ENCODE measurements at regions not wholly inside any gene's neighbourhood (a gene's known extent, or its start where the extent isn't known, plus 50 kb on each side); places are given as distances from the start of the nearest gene placed in this dataset.

DNA sequence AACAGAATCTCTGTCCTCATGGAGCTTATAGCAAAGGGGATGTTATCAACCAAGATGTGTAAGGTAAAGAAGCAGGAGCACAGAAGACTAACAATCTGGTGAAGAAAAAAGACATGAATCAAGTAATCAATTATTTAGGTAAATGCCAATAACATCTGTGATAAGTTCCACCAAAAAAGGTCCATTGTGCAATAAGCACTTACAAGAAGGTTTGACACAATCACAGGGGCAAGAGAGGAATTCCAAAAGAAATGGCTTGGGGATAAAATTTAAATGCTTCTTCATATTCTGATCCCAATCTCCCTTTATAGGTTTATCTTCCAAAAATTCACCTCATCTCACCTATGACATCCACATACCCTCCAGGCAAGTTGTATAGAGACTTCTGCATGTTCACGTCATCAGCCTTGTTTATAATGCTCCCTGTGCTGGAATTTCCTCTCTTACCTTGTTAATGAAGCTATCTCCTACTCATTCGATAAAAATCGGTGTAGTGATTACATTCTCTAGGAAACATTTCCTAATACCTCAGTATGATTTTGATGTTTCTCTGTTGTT, 53.6 kb upstream of the DPT start:
- DNase-seq (ENCODE audit: low spot score in 2 of 2) (no peak), FAIRE-seq (no peak)

DNA sequence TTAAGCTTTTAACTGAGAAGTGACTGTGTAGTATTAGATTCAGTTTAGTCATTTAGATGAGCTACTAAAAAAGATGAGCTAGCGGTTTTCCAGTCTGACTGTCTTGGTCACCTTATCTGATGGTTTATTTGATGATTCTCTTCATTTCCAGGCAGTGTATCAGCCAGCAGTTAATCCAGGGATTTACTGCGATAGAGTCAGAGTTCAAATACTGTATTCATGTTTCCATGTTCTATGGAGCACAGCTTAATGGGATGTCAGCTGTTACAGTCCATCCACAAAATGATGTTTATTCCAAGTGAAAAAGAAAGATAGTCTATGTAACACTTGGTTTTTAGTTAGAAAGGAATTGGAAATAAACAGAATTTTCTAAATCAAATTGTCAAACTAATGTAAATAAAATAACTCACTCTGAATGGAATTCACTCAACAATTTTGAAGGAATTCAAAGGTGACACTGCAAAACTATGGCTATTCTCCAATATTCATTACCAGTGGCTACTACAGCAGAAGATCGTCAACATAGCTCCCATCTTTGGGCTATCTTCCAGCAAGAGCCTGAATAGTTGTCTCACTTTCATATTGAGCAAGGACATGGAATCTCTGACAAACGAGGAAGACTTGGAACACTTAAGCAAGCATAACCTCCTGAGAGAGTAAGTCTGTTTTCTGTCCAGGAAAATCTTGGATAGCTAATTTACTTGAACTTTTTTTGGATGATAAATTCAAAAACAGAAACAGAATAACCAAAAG, 54.6 kb upstream of the DPT start:
- no peak for DNase-seq (ENCODE audit: low spot score in 2 of 2)
- no peak for FAIRE-seq

DNA sequence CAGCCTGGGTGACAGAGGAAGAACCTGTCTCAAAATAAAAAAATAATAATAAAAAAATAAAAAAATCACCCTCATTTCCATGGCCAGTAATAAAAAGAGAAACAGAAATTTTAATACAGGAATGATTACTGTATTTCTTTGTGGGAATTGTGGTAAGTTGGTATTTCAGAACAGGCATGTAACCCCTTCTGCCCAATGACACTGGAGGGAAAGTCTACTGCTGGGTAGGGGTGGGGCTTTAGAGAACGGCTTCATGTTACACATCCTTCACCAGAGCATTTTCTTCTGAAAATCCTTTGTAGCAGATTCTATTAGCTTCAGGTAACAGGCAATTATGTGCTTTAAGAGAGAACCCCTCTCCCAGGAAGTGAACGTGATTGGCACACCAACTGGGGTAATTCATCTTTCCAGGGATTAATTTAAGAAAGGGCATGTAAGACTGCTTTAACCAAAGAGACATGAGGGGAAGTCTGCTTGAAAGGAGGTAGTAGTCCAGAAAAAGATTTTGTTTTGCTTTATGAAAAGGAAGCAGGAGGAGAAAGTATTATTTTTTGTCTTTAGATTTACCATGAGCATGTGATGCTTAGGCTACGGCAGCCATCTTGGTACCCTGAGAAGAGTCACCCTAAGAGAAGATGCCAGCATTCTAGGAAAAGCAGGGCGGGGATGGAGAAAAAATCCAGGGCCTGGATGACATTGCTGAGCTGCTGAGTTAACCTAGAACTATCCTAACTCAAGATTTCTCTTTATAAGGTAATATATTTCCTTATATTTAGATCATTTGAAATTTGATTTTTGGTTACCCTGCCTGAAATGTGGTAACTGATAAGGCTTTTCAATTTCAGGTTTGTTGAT, 57.7 kb upstream of the DPT start:
- no peak for FAIRE-seq

DNA sequence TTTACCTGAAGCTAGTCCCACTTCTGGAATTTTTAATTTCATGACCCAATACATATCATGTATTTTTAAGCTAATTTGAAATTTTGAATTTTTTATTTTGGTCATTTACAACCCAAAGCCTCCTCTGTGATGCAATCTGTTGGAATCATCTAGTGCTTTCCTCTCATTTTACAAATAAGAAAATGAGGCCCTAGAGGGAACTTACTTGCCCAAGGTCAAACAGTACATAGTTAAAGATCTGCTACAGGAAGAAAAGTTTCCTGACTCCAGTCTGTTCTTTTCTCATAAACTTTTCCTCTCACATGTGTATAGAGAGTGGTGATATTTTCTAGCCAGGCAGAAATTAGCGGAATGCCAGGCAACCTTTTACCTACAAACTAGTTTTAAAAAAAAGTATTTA, 59.3 kb upstream of the DPT start:
- DNase-seq (ENCODE audit: low spot score in 2 of 2), result no peak
- no peak for FAIRE-seq

More for the DNA sequence above, 57.7 kb upstream of the DPT start:
- DNase-seq (ENCODE audit: low spot score in 2 of 2), result no peak

DNA sequence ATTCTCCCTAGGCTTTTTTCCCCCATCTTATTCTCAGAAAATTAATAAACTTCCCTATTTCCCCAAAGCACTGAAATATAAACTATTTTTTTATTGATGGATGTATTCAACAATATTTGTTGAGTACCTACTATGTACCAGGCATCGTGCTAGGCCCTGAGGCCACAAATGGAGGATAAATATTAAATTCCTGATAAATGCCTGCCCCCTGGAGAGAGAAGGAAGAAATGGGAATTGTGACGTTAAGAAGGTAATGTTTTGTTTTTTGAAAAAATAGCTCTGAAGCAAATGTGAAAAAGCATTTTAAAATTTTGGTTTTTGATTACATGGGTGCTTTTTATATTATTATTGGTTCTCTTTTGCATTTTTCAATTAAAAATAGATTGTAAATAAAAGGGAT, 60.5 kb upstream of the DPT start:
- FAIRE-seq (no peak), DNase-seq (ENCODE audit: low spot score in 2 of 2) (no peak)

DNA sequence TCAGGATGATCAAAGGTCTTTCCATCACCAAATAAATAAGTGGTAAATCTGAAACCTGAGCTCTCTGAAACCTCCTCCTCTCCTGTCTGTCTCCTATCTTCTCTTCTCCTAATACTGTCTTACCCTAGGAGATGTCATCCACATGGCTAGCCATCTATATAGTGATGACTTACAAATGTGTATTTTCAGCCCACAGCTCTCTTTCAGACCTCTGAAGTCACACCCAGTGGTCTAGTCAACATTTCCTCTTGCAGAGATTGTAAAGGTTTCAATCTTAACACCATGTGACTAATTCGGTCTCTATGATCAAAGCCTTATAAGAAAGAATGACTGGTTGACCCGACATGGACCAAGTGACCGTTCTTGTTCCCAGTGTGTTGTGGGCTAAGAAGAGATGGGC, 63.1 kb upstream of the DPT start:
- FAIRE-seq (no peak), DNase-seq (ENCODE audit: low spot score in 2 of 2) (no peak)

DNA sequence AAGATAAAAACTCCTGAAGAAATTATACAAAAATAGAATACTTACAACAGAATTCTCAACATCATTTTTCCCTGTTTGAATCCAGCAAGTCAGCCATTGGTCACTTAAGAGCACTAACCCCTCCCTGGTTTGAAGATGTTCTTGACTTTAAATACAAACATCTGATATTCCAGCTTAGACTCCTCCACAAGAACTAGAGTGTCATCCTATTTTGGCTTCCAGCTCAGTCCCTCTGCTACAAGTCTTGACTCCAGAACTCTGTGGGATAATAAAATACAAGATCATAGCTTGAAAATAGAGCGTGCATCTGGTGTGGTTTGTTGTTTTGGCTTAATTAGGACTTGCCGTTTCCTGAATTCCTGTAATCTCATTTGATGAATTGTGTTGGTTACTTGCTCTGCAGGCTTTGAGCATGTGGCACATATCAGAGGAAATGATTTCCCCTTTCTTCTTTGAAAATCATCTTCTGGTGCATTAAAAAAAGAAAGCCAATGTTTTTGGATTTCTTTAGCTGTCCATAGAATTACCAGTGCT, 63.7 kb upstream of the DPT start:
- no peak for FAIRE-seq
- no peak for DNase-seq (ENCODE audit: low spot score in 2 of 2)

DNA sequence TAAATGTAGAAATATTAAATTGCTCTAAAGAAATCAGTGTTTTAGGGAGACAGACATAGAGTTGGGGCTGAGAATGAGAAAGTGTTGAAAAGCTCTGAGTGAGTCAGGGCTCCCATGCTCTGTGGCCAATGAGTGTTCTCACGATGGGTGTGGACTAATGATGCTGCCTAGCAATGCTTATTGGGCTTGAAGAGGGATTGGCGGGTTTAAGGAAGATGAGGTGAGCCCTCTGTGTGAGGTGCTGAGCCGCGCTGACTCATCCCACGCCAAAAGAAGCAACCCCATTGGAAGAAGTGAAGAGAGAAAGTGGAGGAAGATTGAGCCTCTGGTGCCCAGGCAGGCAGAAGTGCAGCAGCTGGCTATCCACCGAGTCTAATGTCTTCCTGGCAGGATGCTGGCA, 65.1 kb upstream of the DPT start:
- DNase-seq (ENCODE audit: low spot score in 2 of 2) (no peak), FAIRE-seq (no peak)

DNA sequence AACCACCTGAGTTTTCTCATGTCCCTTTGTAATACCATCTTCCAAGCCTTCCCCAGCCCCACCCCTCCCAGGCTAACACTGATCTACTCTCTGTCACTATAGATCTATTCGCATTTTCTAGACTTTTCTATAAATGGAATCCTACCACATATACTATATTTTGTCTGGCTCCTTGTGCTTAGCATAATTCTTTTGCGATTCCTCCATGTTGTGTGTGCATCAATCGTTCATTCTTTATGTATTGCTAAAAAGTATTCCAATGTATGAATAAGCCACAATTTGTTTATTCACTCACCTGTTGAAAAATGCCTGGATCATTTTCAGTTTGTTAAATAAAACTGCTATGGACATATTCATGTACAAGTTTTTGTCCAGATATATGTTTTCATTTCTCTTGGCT, 66.7 kb upstream of the DPT start:
- DNase-seq (ENCODE audit: low spot score in 2 of 2), result no peak

DNA sequence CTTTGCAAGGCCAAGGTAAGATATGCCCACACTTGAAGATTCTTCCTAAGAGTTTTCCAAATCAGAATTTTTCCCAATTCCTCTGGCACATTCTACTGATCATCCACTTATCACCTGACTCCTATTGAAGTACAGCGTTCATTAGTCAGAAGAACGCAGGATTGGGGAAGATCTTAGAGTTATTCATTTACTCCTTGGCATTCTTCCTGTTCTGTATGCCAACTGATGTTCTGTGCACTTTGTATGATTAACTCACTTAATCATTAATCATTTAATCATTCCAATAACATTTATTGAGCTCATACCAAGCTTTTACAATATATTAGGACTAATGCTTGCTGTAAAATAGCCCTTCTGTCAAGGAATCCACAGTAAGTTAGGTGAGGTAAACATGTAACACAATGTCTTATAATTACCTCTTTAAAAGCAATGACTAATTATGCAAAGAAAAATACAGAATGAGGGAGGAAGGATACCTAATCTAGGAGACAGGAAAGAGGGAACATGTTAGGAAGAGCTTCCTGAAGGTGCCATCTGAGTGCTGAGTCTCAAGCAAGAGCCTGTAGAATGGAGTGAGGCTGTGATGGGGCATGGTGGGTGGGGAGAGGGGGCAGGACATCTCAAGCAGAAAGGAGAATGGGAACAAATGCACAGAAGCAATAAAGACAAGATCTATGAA, 71.1 kb upstream of the DPT start:
- FAIRE-seq (no peak), DNase-seq (ENCODE audit: low spot score in 2 of 2) (no peak)

More for the DNA sequence above, 66.7 kb upstream of the DPT start:
- no peak for FAIRE-seq

DNA sequence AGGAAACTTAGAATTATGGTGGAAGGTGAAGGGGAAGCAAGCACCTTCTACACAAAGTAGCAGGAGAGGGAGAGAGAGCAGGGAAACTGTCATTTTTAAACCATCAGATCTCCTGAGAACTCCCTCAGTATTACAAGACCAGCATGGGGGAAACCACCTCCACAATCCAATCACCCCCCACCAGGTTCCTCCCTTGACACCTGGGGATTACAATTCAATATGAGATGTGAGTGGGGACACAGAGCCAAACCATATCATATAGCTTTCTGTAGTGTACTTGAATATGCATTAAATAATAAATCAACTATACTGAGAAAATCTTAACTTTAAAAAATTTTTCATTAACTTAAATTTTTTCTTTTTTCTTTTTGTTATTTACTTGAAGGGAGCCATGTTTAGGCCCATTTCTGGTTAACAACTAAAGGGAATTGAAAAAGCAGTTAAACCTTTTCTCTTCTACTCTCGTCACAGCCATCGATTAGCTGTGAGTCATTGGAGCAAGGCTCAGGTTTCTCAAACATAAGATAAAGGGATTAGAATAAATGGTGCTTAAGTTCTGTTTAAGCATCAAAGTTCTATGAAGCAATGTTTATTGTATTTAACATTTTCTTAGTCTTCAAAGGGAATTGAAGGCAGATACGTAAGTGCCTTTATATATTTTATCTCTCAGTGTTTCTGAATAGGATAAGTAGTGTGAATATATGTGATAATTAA, 72.2 kb upstream of the DPT start:
- FAIRE-seq (no peak), DNase-seq (ENCODE audit: low spot score in 2 of 2) (no peak)

DNA sequence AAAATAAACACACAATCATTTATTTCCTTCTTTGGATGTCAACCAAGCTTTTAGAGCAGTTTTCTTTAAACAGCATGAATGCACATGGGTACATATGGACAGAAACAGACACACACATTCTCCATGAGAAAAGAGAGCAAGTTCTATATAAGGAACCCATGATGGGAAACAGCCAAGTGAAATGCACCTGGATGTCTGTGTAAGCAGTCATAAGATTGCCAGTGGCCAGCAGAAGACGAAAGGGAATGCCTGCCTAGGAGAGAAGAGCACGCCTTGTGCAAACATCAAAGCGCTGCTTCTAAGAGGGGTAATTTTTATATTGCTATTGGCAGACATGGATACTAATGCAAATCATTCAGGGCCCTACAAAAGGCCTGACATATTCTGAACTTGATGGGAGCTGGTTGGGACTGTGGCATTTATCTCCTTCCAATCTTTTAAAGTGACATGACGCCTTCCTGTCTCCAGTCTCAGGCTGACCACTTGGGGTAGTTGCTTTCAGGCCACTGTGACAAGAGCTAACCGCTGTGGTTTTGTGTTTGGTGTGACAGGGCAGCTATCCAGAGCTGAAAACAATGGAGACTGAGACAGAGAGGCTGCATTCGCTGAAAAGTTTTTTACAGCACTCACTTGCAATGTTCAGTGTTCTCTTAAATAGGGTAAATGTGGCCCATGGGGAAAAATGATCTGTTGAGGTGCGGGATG, 75.0 kb upstream of the DPT start:
- DNase-seq (ENCODE audit: low spot score in 2 of 2) (peak in 1 of 2 donors; percentile 2), FAIRE-seq (no peak)

DNA sequence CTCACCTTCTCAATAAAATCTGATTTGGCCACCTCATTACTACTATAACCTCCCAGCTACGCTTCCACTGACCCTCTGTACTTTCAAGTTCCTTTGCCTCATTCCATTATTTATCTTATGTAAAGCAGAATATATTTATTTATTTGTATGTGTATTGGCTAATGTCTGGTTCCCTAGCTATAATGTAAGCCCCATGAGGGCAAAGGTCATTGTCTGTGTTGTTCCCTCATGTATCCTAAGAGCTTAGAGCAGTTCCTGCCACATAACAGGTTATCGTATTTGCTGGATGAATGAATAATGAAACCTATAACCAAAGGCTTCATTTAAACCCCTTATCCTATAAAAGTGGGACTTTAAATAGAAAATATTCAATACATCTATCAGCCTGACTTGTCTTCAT, 77.9 kb upstream of the DPT start:
- DNase-seq (ENCODE audit: low spot score in 2 of 2) (no peak), FAIRE-seq (no peak)

DNA sequence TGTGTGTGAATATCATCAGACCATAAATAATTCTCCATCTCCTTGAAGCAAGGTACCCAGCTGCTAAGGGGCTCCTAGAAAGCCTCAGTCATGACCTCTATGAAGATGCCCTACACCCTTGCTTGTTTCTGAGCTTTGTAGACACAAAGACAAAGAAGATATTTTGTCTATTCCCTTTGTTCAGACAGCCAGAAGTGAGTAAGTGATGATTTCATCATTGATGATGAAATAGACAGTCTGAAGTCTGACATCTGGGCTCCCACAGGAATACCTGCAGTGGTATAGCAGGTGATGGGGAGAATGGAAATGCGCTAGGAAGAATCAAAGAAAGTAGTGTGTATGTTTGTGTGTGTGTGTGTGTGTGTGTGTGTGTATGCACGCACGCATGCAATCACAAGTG, 82.2 kb upstream of the DPT start:
- DNase-seq (ENCODE audit: low spot score in 2 of 2) (no peak), FAIRE-seq (no peak)

DNA sequence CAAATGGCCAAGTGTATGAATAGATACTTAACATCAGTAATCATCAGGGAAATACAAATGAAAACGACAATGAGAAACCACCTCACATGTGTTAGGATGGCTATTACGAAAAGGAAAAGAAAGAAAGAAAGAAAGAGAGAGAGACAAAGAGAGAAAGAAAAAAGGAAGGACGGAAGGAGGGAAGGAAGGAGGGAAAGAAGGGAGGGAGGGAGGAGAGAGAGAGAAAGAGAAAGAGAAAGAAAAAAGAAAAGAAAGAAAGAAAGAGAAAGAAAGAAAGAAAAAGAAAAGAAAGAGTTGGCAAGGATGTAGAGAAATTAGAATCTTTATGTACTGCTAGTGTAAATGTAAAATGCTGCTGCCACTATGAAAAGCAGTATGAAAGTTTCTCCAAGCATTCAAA, 90.7 kb upstream of the DPT start:
- DNase-seq (ENCODE audit: low spot score in 2 of 2), result no peak
- no peak for FAIRE-seq

DNA sequence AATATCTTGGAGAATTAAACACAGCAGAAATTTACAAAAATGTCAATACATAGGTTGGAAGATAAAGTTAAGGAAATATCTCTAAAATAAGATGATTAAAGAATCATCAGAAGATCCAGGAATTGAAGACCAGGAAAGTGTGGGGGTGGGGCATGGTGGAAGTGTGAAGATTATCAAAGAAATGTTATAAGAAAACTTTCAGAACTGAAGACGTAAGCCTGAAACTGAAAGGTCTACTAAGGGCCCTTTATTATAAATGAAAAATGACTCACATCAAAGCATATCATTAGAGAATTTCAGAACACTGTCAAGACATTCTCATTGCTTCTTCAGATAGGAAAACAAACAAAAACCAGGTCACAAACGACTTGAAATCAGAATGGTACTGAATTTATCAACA, 92.4 kb upstream of the DPT start:
- no peak for FAIRE-seq
- DNase-seq (ENCODE audit: low spot score in 2 of 2), result no peak

DNA sequence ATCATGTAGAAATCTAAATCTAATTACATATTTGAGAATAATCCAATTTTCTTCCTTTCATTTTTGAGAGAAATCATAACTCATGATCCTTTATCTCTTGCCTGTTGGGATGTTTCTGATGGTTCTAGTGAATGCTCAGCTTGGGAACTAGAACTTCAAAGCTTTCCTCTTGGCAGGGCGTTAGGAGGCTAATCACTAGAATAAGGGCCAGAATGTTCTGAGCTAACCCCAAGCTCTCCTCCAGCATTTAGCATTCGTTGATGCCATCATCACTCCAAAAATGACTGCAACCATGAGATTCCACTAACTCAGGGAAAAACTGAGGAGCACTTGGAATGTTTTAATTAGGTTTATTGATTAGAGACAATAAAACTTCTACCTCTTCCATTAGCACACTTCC, 93.9 kb upstream of the DPT start:
- DNase-seq (ENCODE audit: low spot score in 2 of 2), result no peak
- FAIRE-seq, result no peak

DNA sequence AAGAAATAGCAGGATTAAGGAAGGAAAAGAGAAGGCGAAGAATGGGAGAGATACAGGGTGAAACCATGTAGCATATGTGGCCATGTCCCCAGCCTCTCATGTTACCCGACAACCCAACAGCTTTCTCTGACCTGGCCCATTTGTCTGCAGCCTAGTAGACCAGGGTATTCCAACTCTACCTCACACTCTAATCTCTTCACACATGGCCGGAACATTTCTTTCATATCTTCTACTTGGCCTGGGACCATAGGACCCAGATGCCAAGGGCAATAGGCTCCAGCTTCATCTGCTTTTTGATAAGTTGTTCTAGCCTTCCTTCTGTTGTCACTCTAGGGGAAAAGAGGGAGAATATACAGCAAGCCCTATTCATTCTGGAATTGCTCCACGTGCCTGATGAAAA, 95.0 kb upstream of the DPT start:
- no peak for DNase-seq (ENCODE audit: low spot score in 2 of 2)
- no peak for FAIRE-seq

DNA sequence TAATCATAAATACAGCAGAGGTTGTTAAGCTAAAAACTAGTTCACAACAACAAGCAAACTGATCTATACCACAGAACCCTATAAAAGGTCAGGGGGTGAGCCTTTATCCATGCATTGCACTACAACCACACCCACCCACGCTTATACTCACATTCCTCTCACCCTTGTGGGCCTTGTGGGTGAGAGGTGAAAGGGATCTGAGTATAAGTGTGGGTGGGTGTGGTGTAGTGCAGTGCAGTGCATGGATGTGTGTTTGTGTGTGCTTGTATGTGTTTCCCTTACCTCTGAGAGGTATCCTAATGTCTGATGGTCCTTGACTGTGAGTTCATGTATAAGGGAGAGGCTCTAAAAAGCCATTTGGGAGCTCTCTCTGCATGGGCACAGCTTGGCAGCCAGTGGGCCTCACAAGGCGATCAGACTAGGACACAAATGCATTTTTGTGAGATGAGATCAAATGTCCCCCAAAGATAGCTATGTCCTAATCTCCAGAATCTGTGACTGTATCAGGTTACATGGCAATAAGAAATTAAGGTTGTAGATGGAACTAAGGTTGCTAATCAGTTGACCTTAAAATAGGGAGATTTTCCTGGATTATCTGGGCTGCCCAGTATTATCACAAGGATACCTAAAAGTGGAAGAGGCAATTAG, 95.5 kb upstream of the DPT start:
- FAIRE-seq (no peak), DNase-seq (ENCODE audit: low spot score in 2 of 2) (no peak)
